Colonic mucosa (tissue), 4 donors: ENCODE measurements at regions not wholly inside any gene's neighbourhood (a gene's known extent, or its start where the extent isn't known, plus 50 kb on each side); places are given as distances from the start of the nearest gene placed in this dataset.

ENCODE experiments used
- DNase-seq: peaks from one replicate; pipeline ENCODE4 v3.0.0-alpha.2; 2020
- H3K27ac ChIP-seq: fragments of 200-600 bp; one replicate; pipeline ENCODE4 v1.8.0; 2021
- H3K27me3 ChIP-seq: fragments of 200-600 bp; one replicate; pipeline ENCODE4 v1.8.0; 2021
- H3K36me3 ChIP-seq: fragments of 200-600 bp; one replicate; pipeline ENCODE4 v1.8.0; 2021
- H3K4me1 ChIP-seq: fragments of 200-600 bp; one replicate; pipeline ENCODE4 v1.8.0; 2021; ENCODE audit warnings: mild to moderate bottlenecking
- H3K4me3 ChIP-seq: fragments of 200-600 bp; one replicate; pipeline ENCODE4 v1.8.0; 2021
- H3K9ac ChIP-seq, 2 donors: one replicate each; pipeline ENCODE4 v1.7.0; 2013; ENCODE audit warnings: control low read depth in 2 of 2, low read depth in 2 of 2, low read length in 2 of 2
- H3K9me3 ChIP-seq: fragments of 200-600 bp; one replicate; pipeline ENCODE4 v1.8.0; 2021
- intact Hi-C: fragments of 100-400 bp; cut with DNase I; formaldehyde crosslinking; loops from one replicate; pipeline ENCODE4 v1.14.1; 2022
- TF ChIP-seq, protein P1 (sequence below): fragments of 200-600 bp; IDR thresholded peaks from one replicate; pipeline ENCODE4 v1.8.0; 2022; ENCODE audit warnings: antibody characterized with exemption, mild to moderate bottlenecking
- donor health status: healthy.
- donor health status: DM: no; HTN: no; CAD: no.
- donor health status: DM: no; HTN: no; CAD: no.

DNA sequence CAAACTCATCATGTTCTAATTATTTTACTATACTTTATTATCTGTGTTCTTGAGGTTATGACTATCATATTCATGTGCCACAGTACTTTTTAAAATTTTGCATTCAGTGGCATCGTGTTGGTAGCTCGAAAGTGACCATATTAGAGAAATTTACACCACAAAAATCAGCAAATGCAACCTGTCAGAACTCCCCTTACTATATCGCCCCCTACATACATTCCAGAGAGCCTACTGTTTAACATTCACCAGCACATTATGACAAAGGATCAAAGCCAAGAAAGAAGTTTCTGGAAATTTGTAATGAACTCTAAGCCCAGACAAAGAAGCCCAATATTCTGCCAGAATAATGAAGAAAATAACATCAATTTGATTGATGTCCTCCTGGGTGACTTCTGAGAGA is 909.3 kb downstream of the LTN1 start:
- Histone ChIP-seq H3K4me1 (no peaks in the 10 kb centered on the region), H3K4me3 (no peak overlapping the region), H3K9me3 (no peaks in the 10 kb centered on the region), H3K36me3 (no peaks in the 10 kb centered on the region), H3K27ac (no peak overlapping the region), H3K27me3 (no peaks in the 10 kb centered on the region), H3K9ac (no peak overlapping the region)
- TF ChIP-seq, protein P1, sequence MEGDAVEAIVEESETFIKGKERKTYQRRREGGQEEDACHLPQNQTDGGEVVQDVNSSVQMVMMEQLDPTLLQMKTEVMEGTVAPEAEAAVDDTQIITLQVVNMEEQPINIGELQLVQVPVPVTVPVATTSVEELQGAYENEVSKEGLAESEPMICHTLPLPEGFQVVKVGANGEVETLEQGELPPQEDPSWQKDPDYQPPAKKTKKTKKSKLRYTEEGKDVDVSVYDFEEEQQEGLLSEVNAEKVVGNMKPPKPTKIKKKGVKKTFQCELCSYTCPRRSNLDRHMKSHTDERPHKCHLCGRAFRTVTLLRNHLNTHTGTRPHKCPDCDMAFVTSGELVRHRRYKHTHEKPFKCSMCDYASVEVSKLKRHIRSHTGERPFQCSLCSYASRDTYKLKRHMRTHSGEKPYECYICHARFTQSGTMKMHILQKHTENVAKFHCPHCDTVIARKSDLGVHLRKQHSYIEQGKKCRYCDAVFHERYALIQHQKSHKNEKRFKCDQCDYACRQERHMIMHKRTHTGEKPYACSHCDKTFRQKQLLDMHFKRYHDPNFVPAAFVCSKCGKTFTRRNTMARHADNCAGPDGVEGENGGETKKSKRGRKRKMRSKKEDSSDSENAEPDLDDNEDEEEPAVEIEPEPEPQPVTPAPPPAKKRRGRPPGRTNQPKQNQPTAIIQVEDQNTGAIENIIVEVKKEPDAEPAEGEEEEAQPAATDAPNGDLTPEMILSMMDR = no peak
- no peak for DNase-seq
- intact Hi-C loops = no loop called here

GRCh38 chr21:28078126-28078525 is 914.6 kb downstream of the LTN1 start:
- H3K4me1 ChIP-seq = no peaks in the 10 kb centered on the region
- TF ChIP-seq, protein P1 = no peak
- no peak for DNase-seq
- intact Hi-C loops = no loop called here
- no peak overlapping the region for H3K9ac ChIP-seq
- H3K9me3 ChIP-seq = no peaks in the 10 kb centered on the region
- no peak overlapping the region for H3K27ac ChIP-seq
- H3K4me3 ChIP-seq = no peak overlapping the region
- H3K27me3 ChIP-seq = no peaks in the 10 kb centered on the region
- H3K36me3 ChIP-seq = no peaks in the 10 kb centered on the region

- Histone ChIP-seq H3K4me3 (no peak overlapping the region), H3K36me3 (no peaks in the 10 kb centered on the region), H3K9me3 (no peaks in the 10 kb centered on the region), H3K27me3 (no peaks in the 10 kb centered on the region), H3K4me1 (no peaks in the 10 kb centered on the region), H3K9ac (no peak overlapping the region), H3K27ac (no peak overlapping the region)
- intact Hi-C loops = no loop called here
- DNase-seq = no peak
- TF ChIP-seq, protein P1 = no peak
Measured at GRCh38 chr21:28074676-28075075, 918.0 kb downstream of the LTN1 start.

- intact Hi-C loops = no loop called here
- Histone ChIP-seq H3K9ac (no peak overlapping the region), H3K9me3 (no peaks in the 10 kb centered on the region), H3K4me3 (no peak overlapping the region), H3K27ac (no peak overlapping the region), H3K27me3 (no peaks in the 10 kb centered on the region), H3K36me3 (no peaks in the 10 kb centered on the region), H3K4me1 (no peaks in the 10 kb centered on the region)
- no peak for DNase-seq
- TF ChIP-seq, protein P1 = no peak
Measured at GRCh38 chr21:28072601-28073000, 920.1 kb downstream of the LTN1 start.

DNA sequence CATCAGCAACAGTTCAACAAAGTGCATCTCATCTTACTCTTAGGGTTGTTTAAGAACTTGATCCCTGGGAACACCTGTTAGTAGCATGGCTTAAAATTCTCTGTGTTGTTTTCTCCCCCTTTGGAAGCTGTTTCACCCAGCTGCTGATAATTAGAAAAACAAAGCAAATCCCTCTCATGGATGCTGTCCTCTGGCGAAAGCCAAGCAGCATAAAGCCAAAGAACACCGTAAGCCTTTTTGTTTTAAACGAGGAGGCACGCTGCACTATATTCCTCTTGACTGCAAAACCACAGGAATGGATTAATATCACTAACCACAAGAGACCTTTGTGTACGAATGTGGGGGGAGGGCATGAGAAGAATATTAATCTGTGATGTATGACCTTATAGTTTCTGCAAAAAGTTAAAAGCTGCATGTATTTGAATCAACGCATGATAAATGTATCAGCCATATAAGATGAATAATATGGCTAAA is 923.2 kb downstream of the LTN1 start:
- no peak overlapping the region for H3K9ac ChIP-seq
- intact Hi-C loops = no loop called here
- DNase-seq = no peak
- no peaks in the 10 kb centered on the region for H3K9me3 ChIP-seq
- H3K4me3 ChIP-seq = no peak overlapping the region
- no peaks in the 10 kb centered on the region for H3K27me3 ChIP-seq
- no peaks in the 10 kb centered on the region for H3K4me1 ChIP-seq
- H3K27ac ChIP-seq = no peak overlapping the region
- TF ChIP-seq, protein P1 = no peak
- H3K36me3 ChIP-seq = no peaks in the 10 kb centered on the region
